Breast epithelium (tissue), 3 donors: ENCODE measurements at regions not wholly inside any gene's neighbourhood (a gene's known extent, or its start where the extent isn't known, plus 50 kb on each side); places are given as distances from the start of the nearest gene placed in this dataset.

Experiments used
- POLR2A ChIP-seq: fragments of 450-650 bp; IDR thresholded peaks from one replicate; pipeline ENCODE4 v1.6.1; 2016; ENCODE audit warnings: antibody characterized with exemption, mild to moderate bottlenecking, moderate library complexity
- TF ChIP-seq, protein P1 (sequence below), 3 donors: fragments of 450-650 bp; IDR thresholded peaks; one replicate each; pipeline ENCODE4 v1.5.1; 2016 to 2017; ENCODE audit warnings: antibody characterized with exemption in 3 of 3, mild to moderate bottlenecking in 3 of 3, moderate library complexity in 3 of 3

DNA sequence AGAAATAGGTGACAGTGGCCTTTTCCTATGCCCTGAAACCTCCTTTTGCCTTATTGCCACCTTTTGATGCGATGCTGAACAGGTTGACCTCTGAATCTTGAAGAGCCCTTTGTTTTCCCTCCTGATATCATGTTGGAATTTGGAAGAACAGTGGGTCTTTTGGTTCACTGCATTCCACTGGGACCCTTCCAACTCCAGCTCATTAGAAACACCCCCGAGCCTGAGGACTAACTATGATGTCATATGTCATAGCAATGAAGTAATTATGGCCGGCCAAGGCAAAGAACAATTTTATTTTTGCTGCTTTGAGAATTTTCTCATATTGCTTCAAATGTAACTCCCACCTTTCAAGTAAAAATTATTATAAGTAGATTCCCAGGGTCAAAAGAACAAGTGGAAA lies 353.4 kb upstream of the JAG1 start:
- TF ChIP-seq, protein P1, sequence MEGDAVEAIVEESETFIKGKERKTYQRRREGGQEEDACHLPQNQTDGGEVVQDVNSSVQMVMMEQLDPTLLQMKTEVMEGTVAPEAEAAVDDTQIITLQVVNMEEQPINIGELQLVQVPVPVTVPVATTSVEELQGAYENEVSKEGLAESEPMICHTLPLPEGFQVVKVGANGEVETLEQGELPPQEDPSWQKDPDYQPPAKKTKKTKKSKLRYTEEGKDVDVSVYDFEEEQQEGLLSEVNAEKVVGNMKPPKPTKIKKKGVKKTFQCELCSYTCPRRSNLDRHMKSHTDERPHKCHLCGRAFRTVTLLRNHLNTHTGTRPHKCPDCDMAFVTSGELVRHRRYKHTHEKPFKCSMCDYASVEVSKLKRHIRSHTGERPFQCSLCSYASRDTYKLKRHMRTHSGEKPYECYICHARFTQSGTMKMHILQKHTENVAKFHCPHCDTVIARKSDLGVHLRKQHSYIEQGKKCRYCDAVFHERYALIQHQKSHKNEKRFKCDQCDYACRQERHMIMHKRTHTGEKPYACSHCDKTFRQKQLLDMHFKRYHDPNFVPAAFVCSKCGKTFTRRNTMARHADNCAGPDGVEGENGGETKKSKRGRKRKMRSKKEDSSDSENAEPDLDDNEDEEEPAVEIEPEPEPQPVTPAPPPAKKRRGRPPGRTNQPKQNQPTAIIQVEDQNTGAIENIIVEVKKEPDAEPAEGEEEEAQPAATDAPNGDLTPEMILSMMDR (IDR thresholded peaks at IDR 0.05): no peak
- TF ChIP-seq POLR2A: no peak
